ENCODE measurements at regions not wholly inside any gene's neighbourhood (a gene's known extent, or its start where the extent isn't known, plus 50 kb on each side); places are given as distances from the start of the nearest gene placed in this dataset.

GRCh38 chr1:57908147-57908890 lies 484.5 kb upstream of the DAB1 start:
- peak; percentile 77 for DNase-seq

- DNase-seq = peak; percentile 54
Observed at GRCh38 chr1:57901208-57901919, 477.5 kb upstream of the DAB1 start.

- DNase-seq = no peak
Observed at GRCh38 chr1:57898531-57898930, 474.7 kb upstream of the DAB1 start.

GRCh38 chr1:57897581-57897980 lies 473.7 kb upstream of the DAB1 start:
- DNase-seq = no peak

- no peak for DNase-seq
Observed at GRCh38 chr1:57894315-57894714, 470.5 kb upstream of the DAB1 start.

- DNase-seq = no peak
Observed at GRCh38 chr1:57889676-57890320, 465.9 kb upstream of the DAB1 start.

- DNase-seq = no peak
Observed at GRCh38 chr1:57887964-57888491, 464.2 kb upstream of the DAB1 start.

GRCh38 chr1:57886376-57886775 lies 462.5 kb upstream of the DAB1 start:
- DNase-seq = no peak

GRCh38 chr1:57883642-57883995 lies 459.8 kb upstream of the DAB1 start:
- DNase-seq = no peak

- DNase-seq = no peak
Observed at GRCh38 chr1:57882934-57883641, 459.2 kb upstream of the DAB1 start.

GRCh38 chr1:57882072-57882471 lies 458.2 kb upstream of the DAB1 start:
- DNase-seq = no peak

GRCh38 chr1:57881639-57882038 lies 457.8 kb upstream of the DAB1 start:
- no peak for DNase-seq

GRCh38 chr1:57879700-57880099 lies 455.8 kb upstream of the DAB1 start:
- no peak for DNase-seq

- no peak for DNase-seq
Observed at GRCh38 chr1:57874418-57874877, 450.6 kb upstream of the DAB1 start.

GRCh38 chr1:57872913-57873312 lies 449.1 kb upstream of the DAB1 start:
- DNase-seq = no peak

GRCh38 chr1:57868908-57869307 lies 445.0 kb upstream of the DAB1 start:
- DNase-seq = no peak

GRCh38 chr1:57868239-57868638 lies 444.4 kb upstream of the DAB1 start:
- DNase-seq = no peak

- no peak for DNase-seq
Observed at GRCh38 chr1:57866998-57867397, 443.1 kb upstream of the DAB1 start.

- no peak for DNase-seq
Observed at GRCh38 chr1:57860931-57861565, 437.2 kb upstream of the DAB1 start.

- DNase-seq = no peak
Observed at GRCh38 chr1:57860325-57860724, 436.5 kb upstream of the DAB1 start.

- no peak for DNase-seq
Observed at GRCh38 chr1:57858740-57859139, 434.9 kb upstream of the DAB1 start.

GRCh38 chr1:57857809-57858208 lies 433.9 kb upstream of the DAB1 start:
- no peak for DNase-seq

GRCh38 chr1:57854436-57854835 lies 430.6 kb upstream of the DAB1 start:
- DNase-seq = no peak
